SH-SY5Y (cell line): ENCODE measurements at regions not wholly inside any gene's neighbourhood (a gene's known extent, or its start where the extent isn't known, plus 50 kb on each side); places are given as distances from the start of the nearest gene placed in this dataset.

Experiments used
- GATA2 ChIP-seq: IDR thresholded peaks from 2 replicates; pipeline ENCODE4 v1.6.1; 2011; ENCODE audit warnings: mild to moderate bottlenecking, low read depth, low read length
- GATA3 ChIP-seq: IDR thresholded peaks from 2 replicates; pipeline ENCODE4 v1.6.1; 2011; ENCODE audit warnings: low read depth, mild to moderate bottlenecking, low read length, moderate library complexity

DNA sequence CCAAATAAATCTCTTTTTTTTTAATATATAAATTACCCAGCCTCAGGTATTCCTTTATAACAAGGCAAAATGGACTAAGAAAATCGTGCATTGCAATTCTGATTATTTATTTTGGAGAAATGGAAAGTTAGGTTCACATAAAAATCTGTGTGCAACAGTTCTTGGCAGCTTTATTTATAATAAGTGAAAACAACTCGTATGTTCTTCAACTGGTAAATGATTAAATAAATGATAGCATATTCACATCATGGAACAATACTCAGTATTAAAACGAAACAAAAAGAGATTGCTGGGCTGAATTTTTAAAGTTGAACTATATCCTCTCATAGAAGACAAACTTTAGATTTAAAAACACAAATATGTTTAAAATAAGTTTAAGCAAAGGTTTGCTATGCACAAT is 176.3 kb upstream of the ZNF385D start:
- TF ChIP-seq GATA2 (no peak), GATA3 (no peak)

GRCh38 chr3:21934591-21934990 is 183.6 kb upstream of the ZNF385D start:
- TF ChIP-seq GATA2 (no peak), GATA3 (no peak)

DNA sequence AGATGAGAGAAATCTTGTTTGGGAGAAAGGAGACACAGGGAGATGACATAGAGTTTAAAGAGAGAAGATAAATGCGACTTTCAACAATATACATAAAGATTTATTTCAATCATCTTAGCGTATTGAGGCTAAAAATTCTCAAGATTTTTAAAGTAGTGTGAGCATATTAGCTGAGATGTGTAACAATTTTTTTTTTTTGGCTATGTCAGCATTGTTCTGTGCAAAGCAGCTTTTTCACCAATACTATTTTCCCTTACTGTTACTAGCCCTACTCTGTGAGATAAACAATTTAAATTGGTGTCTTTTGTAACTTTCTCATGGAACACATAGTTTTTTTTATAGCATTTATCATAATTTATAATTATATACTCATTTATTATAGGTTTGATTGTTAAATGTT is 185.2 kb upstream of the ZNF385D start:
- no peak for TF ChIP-seq GATA2
- no peak for TF ChIP-seq GATA3

GRCh38 chr3:21938267-21938681 is 187.3 kb upstream of the ZNF385D start:
- TF ChIP-seq GATA2 (no peak), GATA3 (no peak)

DNA sequence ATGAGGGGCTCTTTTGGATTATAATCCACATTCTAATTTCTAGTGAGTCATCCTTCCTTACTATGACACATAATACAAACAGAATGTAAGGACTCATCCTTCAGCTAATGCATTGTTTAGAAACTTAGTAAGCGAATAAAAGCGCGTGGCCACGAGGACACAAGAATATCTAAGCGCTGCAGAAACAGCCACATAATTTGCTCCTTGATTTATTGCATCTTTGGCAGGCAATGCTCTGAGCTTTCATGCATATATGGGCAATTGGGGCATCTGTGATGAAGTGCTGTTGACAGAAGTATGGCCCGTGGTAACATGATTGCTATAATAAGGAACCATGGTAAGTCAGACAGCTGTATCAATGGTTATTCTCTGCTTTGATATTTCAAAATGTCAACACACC is 191.3 kb upstream of the ZNF385D start:
- TF ChIP-seq GATA3 (no peak), GATA2 (no peak)

DNA sequence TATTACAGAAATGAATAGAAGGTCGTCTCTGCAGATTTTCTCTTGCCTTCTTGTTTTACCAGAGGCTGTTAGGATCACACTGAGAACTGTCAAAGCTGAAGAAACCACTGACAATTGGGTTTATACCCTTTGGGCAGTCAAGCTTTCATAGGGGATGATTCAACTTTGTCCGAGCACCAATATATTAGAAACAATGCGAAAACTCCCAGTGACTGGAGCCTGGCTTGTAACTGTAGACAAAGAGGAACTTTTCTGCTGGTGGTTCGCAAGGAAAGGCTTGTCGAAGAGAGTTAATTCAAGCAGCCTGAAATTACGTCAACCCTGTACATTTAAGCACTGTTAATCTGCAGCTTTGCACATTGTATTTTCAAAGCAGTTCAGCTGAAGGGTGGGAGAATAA is 193.2 kb upstream of the ZNF385D start:
- TF ChIP-seq GATA2 (no peak), GATA3 (no peak)

- TF ChIP-seq GATA3 (no peak), GATA2 (no peak)
Observed at GRCh38 chr3:21952856-21953255, 201.8 kb upstream of the ZNF385D start.

DNA sequence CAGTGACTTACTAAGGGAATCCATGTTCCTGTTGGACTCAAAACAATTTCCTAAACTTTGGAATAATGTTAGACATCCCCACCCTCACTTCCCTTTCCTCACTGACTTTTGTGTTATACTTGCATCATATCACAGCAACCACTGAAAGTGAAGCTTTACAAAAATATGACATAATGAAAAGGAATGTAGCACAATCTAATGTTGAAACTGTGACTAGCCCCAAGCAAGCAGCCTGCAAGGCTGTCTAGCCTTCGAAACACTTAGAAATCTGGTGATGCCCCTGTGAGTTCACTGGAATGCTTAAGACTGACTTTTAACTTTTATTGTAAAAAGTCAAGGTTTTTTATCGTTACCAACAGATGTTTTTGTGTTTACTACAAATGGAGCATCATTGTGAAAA is 203.7 kb upstream of the ZNF385D start:
- no peak for TF ChIP-seq GATA3

DNA sequence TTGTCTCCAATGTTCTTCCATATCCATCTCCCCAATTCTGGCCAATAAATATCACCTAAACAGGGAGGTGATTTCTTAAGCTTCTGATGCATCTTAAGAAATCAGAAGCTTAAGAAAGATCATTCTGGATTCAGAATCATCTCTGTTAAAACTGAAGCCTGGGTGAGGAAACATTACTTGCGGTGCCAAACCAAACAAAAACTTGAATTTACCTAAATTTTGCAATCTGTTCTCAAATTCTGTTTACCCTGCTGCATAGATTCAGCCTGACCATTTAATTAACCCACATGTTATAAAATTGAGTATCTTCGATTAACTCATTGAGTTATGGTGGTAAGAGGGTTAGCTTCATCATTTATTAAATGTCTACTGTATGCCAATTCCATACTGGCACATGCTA is 204.4 kb upstream of the ZNF385D start:
- TF ChIP-seq GATA2 (no peak), GATA3 (no peak)

GRCh38 chr3:21960033-21960432 is 209.0 kb upstream of the ZNF385D start:
- TF ChIP-seq GATA2, result no peak
- TF ChIP-seq GATA3, result no peak

- TF ChIP-seq GATA3 (no peak), GATA2 (no peak)
Observed at GRCh38 chr3:21962456-21962855, 211.4 kb upstream of the ZNF385D start.

DNA sequence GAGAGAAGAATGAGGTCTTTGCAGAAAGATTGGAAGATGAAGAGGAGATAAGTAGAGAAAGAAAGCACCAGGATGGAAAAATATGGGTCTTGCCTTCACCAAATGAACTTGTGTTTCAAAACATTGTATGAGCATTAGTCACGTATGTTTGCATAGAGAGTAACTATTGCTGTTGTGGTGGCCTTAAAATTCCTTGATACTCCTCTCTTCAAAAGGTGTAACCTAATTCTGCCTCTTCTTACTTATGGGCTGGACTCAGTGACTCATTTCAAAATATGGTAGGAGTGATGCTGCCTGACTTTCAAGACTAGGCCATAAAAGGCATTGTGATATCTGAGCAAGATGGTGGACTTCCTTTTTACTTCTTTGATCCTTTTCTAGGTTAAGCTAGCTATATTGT is 228.7 kb upstream of the ZNF385D start:
- no peak for TF ChIP-seq GATA3
- no peak for TF ChIP-seq GATA2

GRCh38 chr3:21989341-21990042 is 238.5 kb upstream of the ZNF385D start:
- TF ChIP-seq GATA2 (no peak; the same call in 1 of the 2 replicates), GATA3 (no peak)

DNA sequence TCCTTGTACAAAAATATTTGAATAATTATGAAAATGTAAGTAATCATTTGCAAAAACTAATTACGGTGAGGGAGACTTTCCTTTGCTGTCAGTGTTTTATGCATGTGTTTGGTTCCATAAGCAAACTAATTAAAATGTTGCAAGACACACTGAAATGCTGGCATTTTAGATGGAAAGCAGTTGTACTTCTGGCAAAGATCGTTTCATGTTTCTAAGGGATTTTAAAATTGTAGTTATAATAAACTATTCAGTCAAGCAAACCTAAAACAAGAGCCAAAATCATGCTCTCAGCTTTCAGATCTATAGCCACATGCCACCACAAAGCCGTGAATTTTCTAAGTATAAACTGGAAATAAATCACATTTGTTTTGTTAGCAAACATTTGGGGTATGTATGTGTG is 240.1 kb upstream of the ZNF385D start:
- TF ChIP-seq GATA2 (no peak), GATA3 (no peak)

DNA sequence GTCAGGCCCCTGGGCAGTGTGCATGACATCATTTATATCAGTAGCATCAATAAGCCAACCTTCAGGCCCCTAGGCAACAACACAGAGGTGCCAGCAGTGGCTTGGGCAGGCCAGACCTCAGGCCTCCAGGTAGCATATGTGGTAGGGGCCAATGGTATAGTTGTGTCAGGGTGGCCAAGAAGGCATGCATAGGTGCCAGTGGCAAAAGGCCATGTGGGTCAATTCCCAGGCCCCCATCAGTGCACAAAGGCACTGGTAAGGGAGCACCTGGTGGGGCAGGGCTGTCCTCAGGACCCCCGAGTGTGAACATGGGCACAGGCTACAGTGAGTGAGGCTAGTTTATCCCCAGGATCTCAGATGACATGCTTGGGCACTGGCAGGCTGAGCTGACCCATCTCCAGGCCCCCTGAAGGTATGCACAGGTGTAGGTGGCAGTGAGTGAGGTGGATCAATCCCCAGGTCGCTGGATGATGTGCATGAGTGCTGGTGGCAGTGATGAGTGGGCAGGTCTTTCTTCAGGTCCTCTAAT is 244.1 kb upstream of the ZNF385D start:
- TF ChIP-seq GATA2, result no peak
- no peak for TF ChIP-seq GATA3

DNA sequence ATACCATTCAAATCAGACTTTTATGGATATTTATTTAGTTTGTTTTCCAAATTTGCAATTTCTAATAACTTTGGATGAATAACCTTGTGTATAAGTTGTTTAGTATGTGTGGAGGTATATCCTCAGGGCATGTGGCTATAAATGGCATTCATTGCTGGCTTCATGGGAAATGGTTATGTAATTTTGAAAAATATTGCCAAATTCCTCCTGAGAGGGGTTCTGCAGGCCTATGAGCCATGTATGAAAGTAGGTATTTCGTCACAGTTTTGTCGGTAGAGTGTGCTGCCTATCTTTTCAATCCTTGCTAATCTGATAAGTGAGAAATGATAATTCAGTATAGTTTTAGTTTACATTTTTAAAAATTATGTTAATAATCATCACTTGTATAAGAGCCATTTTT is 256.4 kb upstream of the ZNF385D start:
- TF ChIP-seq GATA2 (no peak), GATA3 (no peak)
